RKO (cell line): ENCODE measurements at regions not wholly inside any gene's neighbourhood (a gene's known extent, or its start where the extent isn't known, plus 50 kb on each side); places are given as distances from the start of the nearest gene placed in this dataset.
"Not testable (repeated sequence)": the region's sequence is repeated elsewhere in the genome, so short reads cannot be mapped to it uniquely, and the experiment has no call there.

Source experiments
- DNase-seq: peaks from one replicate; pipeline ENCODE4 v3.0.0-alpha.2; 2016; ENCODE audit warnings: low spot score

GRCh38 chr21:14058566-14058965, 152.2 kb downstream of the LIPI start:
- DNase-seq, result no peak

GRCh38 chr21:14057841-14058481, 152.8 kb downstream of the LIPI start:
- DNase-seq, result peak; percentile 18

- DNase-seq, result no peak
Measured at GRCh38 chr21:14057313-14057712, 153.4 kb downstream of the LIPI start.

GRCh38 chr21:14056771-14057191, 154.0 kb downstream of the LIPI start:
- no peak for DNase-seq

GRCh38 chr21:14055746-14056515, 154.8 kb downstream of the LIPI start:
- DNase-seq, result not testable (repeated sequence)

- no peak for DNase-seq
Measured at GRCh38 chr21:14054682-14055081, 156.1 kb downstream of the LIPI start.

- no peak for DNase-seq
Measured at GRCh38 chr21:14050121-14050520, 160.6 kb downstream of the LIPI start.

GRCh38 chr21:14046401-14046800, 164.4 kb downstream of the LIPI start:
- no peak for DNase-seq

GRCh38 chr21:14040386-14040785, 170.4 kb downstream of the LIPI start:
- DNase-seq, result no peak

- DNase-seq, result not testable (repeated sequence)
Measured at GRCh38 chr21:14028619-14029018, 182.1 kb downstream of the LIPI start.

GRCh38 chr21:14027235-14027869, 183.4 kb downstream of the LIPI start:
- not testable (repeated sequence) for DNase-seq

GRCh38 chr21:14020108-14020507, 190.6 kb downstream of the LIPI start:
- DNase-seq, result not testable (repeated sequence)

GRCh38 chr21:14015841-14016240, 194.9 kb downstream of the LIPI start:
- DNase-seq, result not testable (repeated sequence)

- DNase-seq, result not testable (repeated sequence)
Measured at GRCh38 chr21:14013623-14014498, 196.9 kb downstream of the LIPI start.

GRCh38 chr21:14013056-14013603, 197.6 kb downstream of the LIPI start:
- no peak for DNase-seq

GRCh38 chr21:14012409-14012808, 198.3 kb downstream of the LIPI start:
- DNase-seq, result no peak

- DNase-seq, result not testable (repeated sequence)
Measured at GRCh38 chr21:14011751-14012150, 199.0 kb downstream of the LIPI start.

- not testable (repeated sequence) for DNase-seq
Measured at GRCh38 chr21:14011149-14011548, 199.6 kb downstream of the LIPI start.

GRCh38 chr21:14010729-14011128, 200.0 kb downstream of the LIPI start:
- no peak for DNase-seq

- DNase-seq, result not testable (repeated sequence)
Measured at GRCh38 chr21:14009990-14010389, 200.8 kb downstream of the LIPI start.

GRCh38 chr21:14009238-14009981, 201.3 kb downstream of the LIPI start:
- not testable (repeated sequence) for DNase-seq
